Endothelial cell (in vitro differentiated cells): ENCODE measurements at regions not wholly inside any gene's neighbourhood (a gene's known extent, or its start where the extent isn't known, plus 50 kb on each side); places are given as distances from the start of the nearest gene placed in this dataset.

Experiments
- DNase-seq: peaks from one replicate; pipeline ENCODE4 v3.0.0; 2021; ENCODE audit warnings: low spot score
- H3K27ac Mint-ChIP-seq: one replicate; pipeline ENCODE4 v1.8.0; 2021; ENCODE audit warnings: mixed read lengths, inconsistent platforms; ENCODE audit not compliant: unreplicated experiment
- H3K27me3 Mint-ChIP-seq: one replicate; pipeline ENCODE4 v1.8.0; 2021; ENCODE audit warnings: mild to moderate bottlenecking, moderate library complexity, mixed read lengths, inconsistent platforms; ENCODE audit not compliant: unreplicated experiment
- H3K36me3 Mint-ChIP-seq: one replicate; pipeline ENCODE4 v1.8.0; 2021; ENCODE audit warnings: mild to moderate bottlenecking, low read depth, mixed read lengths, inconsistent platforms; ENCODE audit not compliant: unreplicated experiment
- H3K4me1 Mint-ChIP-seq: one replicate; pipeline ENCODE4 v1.8.0; 2021; ENCODE audit warnings: mild to moderate bottlenecking, mixed read lengths, inconsistent platforms; ENCODE audit not compliant: unreplicated experiment
- H3K4me3 Mint-ChIP-seq: one replicate; pipeline ENCODE4 v1.8.0; 2021; ENCODE audit warnings: mild to moderate bottlenecking, mixed read lengths, inconsistent platforms; ENCODE audit not compliant: unreplicated experiment
- H3K9me3 Mint-ChIP-seq: one replicate; pipeline ENCODE4 v1.8.0; 2021; ENCODE audit warnings: mixed read lengths, inconsistent platforms; ENCODE audit not compliant: unreplicated experiment
- CTCF ChIP-seq: fragments of 200-600 bp; sonication (generic); IDR thresholded peaks from one replicate; pipeline ENCODE4 v1.5.0; 2021; ENCODE audit warnings: antibody characterized with exemption; ENCODE audit not compliant: unreplicated experiment

GRCh38 chr4:81527709-81528108, 56.0 kb upstream of the RASGEF1B start:
- Mint-ChIP-seq H3K4me1 (peaks cover 9% of the 10 kb centered on the region), H3K4me3 (no peak overlapping the region), H3K36me3 (peaks cover 4% of the 10 kb centered on the region), H3K27me3 (peaks cover 7% of the 10 kb centered on the region), H3K27ac (no peak overlapping the region), H3K9me3 (peaks cover 6% of the 10 kb centered on the region)
- no peak for TF ChIP-seq CTCF
- DNase-seq, result no peak

- no peak for TF ChIP-seq CTCF
- Mint-ChIP-seq H3K4me1 (peaks cover 12% of the 10 kb centered on the region), H3K4me3 (no peak overlapping the region), H3K36me3 (peaks cover 4% of the 10 kb centered on the region), H3K9me3 (peaks cover 6% of the 10 kb centered on the region), H3K27me3 (peaks cover 9% of the 10 kb centered on the region), H3K27ac (no peak overlapping the region)
- no peak for DNase-seq
Measured at GRCh38 chr4:81527115-81527514, 55.4 kb upstream of the RASGEF1B start.

- no peak overlapping the region for H3K27ac Mint-ChIP-seq
- peaks cover 6% of the 10 kb centered on the region for H3K9me3 Mint-ChIP-seq
- no peak for DNase-seq
- H3K4me3 Mint-ChIP-seq, result no peak overlapping the region
- H3K27me3 Mint-ChIP-seq, result peaks cover 9% of the 10 kb centered on the region
- H3K4me1 Mint-ChIP-seq, result peaks cover 12% of the 10 kb centered on the region
- H3K36me3 Mint-ChIP-seq, result peaks cover 4% of the 10 kb centered on the region
- no peak for TF ChIP-seq CTCF
Measured at GRCh38 chr4:81526706-81527105, 55.0 kb upstream of the RASGEF1B start.

- Mint-ChIP-seq H3K4me3 (no peak overlapping the region), H3K9me3 (peaks cover under 1% of the 10 kb centered on the region), H3K27me3 (peaks cover 9% of the 10 kb centered on the region), H3K27ac (no peak overlapping the region), H3K4me1 (peaks cover 8% of the 10 kb centered on the region), H3K36me3 (peaks cover 4% of the 10 kb centered on the region)
- no peak for TF ChIP-seq CTCF
- no peak for DNase-seq
Measured at GRCh38 chr4:81523672-81524327, 52.1 kb upstream of the RASGEF1B start.

- Mint-ChIP-seq H3K27ac (no peak overlapping the region), H3K36me3 (peaks cover 4% of the 10 kb centered on the region), H3K9me3 (no peaks in the 10 kb centered on the region), H3K4me3 (no peak overlapping the region), H3K4me1 (peaks cover 8% of the 10 kb centered on the region), H3K27me3 (peaks cover 9% of the 10 kb centered on the region)
- no peak for DNase-seq
- no peak for TF ChIP-seq CTCF
Measured at GRCh38 chr4:81522711-81523110, 51.0 kb upstream of the RASGEF1B start.
